ENCODE measurements at regions not wholly inside any gene's neighbourhood (a gene's known extent, or its start where the extent isn't known, plus 50 kb on each side); places are given as distances from the start of the nearest gene placed in this dataset.
"Not testable (repeated sequence)": the region's sequence is repeated elsewhere in the genome, so short reads cannot be mapped to it uniquely, and the experiment has no call there.

DNA sequence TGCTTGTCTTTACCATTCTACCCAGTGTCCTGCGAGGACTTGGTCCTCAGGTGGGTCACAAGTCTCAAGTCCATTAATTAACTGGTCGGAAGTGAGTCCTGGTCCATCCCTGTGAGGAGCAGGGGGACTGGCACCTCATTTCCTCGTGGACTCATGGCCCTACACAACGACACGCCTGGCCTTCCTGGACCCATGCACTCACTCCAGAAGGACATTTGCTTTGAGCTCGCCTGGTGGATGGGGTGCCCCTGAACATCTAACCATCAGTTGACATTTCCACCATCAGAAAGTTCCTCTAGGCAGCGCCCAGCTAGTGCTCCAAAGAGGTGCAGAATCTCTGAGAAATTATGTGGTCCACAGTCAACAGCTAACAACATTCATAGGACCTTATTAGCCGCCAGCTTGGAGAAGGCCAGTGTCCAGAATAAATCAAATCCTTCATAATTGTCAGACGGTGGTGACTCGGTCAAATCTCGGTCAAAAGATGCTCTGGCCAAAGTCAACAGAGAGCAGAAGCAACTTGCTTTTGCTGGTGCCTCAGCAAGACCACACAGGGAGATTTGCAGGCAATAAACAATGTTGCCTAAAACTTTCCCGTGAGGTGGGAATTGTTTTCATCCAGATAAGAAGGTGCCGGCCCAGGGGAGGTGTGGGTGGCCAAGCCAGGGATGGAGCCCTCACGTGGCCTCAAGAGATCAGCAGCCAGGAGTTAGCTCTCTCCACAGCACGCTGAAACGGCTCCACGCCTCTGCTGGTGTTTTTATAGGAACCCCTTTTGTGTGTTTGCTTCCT, 119.9 kb upstream of the FAM20C start:
- TF ChIP-seq POLR2AphosphoS5, CTCF, POLR2A (IDR thresholded peaks at IDR 0.05): not testable (repeated sequence)
